Astrocyte of the cerebellum (primary cell): ENCODE measurements at regions not wholly inside any gene's neighbourhood (a gene's known extent, or its start where the extent isn't known, plus 50 kb on each side); places are given as distances from the start of the nearest gene placed in this dataset.

Experiments used
- DNase-seq: peaks from one replicate; pipeline ENCODE4 v3.0.0-alpha.2; 2011; ENCODE audit warnings: low read depth
- H3K4me3 ChIP-seq: 2 replicates; pipeline ENCODE4 v1.5.1; 2011; ENCODE audit warnings: mild to moderate bottlenecking, low read depth, low read length, moderate library complexity
- in situ Hi-C: cut with HindIII; loops from 2 replicates; pipeline ENCODE4 v1.10.0; 2017; ENCODE audit warnings: low sequenced_read_pairs
- TF ChIP-seq, protein P1 (sequence below): IDR thresholded peaks from 2 replicates; pipeline ENCODE4 v1.5.1; 2012; ENCODE audit warnings: low read length, low read depth, moderate library complexity, mild to moderate bottlenecking; ENCODE audit errors: missing control alignments

- in situ Hi-C loops = no loop called here
- no peak for DNase-seq
- TF ChIP-seq, protein P1, sequence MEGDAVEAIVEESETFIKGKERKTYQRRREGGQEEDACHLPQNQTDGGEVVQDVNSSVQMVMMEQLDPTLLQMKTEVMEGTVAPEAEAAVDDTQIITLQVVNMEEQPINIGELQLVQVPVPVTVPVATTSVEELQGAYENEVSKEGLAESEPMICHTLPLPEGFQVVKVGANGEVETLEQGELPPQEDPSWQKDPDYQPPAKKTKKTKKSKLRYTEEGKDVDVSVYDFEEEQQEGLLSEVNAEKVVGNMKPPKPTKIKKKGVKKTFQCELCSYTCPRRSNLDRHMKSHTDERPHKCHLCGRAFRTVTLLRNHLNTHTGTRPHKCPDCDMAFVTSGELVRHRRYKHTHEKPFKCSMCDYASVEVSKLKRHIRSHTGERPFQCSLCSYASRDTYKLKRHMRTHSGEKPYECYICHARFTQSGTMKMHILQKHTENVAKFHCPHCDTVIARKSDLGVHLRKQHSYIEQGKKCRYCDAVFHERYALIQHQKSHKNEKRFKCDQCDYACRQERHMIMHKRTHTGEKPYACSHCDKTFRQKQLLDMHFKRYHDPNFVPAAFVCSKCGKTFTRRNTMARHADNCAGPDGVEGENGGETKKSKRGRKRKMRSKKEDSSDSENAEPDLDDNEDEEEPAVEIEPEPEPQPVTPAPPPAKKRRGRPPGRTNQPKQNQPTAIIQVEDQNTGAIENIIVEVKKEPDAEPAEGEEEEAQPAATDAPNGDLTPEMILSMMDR = no peak
- H3K4me3 ChIP-seq = no peak overlapping the region
Measured at GRCh38 chr7:19405541-19405940, 260.3 kb upstream of the FERD3L start.

DNA sequence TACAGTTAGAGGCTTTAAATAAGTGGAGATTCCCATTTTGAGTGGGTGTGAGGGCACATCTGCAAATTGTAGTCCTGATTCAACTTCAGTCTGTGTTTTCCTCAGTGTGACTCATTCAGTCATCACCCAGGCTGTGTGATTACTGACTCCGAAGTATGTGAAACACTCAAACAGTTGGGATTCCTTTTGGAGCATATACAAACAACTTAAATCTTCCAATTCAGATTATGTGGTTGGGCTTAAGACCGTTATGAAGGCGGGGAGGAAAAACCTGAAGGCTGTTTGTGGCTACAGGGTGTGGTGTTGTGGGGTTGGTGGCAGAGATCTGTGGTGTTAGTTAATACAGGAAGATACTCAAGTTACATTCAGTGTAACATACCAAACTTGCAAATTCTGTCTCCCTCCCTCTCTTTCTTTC lies 259.7 kb upstream of the FERD3L start:
- in situ Hi-C loops = loop anchor here (5.0 kb wide), 1 partner anchor 52 kb away; no protein-coding TSS in a partner anchor
- TF ChIP-seq, protein P1 = no peak
- peak; percentile 97 for DNase-seq
- no peak overlapping the region for H3K4me3 ChIP-seq

DNA sequence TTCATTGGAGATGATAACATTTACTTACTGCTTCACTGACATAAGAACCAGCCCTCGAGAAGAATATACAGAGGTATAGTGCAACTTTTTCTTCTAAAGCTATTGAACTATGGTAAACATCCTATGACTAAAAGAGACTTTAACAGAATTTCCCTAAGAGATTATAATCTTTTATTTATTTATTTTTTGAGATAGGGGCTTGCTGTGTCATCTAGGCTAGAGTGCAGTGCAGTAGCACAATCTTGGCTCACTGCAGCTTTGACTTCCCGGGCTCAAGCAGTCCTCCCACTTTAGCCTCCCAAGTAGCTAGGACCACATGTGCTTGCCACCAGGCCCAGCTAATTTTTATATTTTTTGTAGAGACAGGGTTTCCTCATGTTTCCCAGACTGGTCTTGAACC lies 258.5 kb upstream of the FERD3L start:
- in situ Hi-C loops = loop anchor here (5.0 kb wide), 1 partner anchor 54 kb away; no protein-coding TSS in a partner anchor
- H3K4me3 ChIP-seq = no peak overlapping the region
- no peak for DNase-seq
- TF ChIP-seq, protein P1 = no peak

DNA sequence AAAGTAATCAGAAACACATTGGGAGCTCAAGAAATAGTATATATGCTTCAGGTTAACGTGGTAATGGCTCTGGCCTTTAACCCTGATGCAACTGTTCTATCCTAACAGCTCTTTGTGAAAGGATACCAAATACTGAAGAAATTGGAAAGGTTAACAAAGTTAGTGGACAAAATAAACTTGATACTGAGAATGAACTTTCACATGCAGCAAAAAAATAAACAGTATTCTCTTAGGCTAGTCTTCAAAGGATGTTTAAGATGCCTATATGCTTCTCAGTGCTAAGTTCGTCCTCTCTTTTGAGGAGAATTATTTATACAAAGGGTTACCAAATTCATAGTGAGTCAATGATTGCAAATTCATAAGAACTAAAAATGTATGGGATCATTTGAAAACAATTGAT lies 256.2 kb upstream of the FERD3L start:
- TF ChIP-seq, protein P1 = no peak
- in situ Hi-C loops = loop anchor here (5.0 kb wide), 1 partner anchor 56 kb away; no protein-coding TSS in a partner anchor
- DNase-seq = no peak
- H3K4me3 ChIP-seq = no peak overlapping the region

GRCh38 chr7:19400758-19401254 lies 255.6 kb upstream of the FERD3L start:
- DNase-seq = no peak
- no peak overlapping the region for H3K4me3 ChIP-seq
- in situ Hi-C loops = loop anchor here (5.0 kb wide), 1 partner anchor 56 kb away; no protein-coding TSS in a partner anchor
- TF ChIP-seq, protein P1 = no peak

DNA sequence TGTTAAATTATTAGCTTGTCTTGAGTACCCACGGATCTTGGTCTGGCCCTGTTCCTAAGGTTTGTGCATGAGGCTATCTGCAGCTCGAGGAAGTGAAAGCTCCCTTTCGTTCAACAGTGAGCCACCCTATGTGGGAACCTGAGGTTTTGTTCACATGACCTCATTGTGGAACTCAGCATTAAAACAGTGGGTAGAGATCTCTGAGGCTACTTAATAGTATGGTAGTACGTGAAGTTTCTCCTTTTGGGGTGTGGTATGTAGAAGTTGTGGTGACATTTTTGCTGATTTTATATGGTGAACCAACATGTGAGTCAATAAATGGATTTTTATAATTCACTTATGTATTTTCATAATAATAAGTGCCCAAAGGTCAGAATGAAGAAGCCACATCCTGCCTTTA lies 252.7 kb upstream of the FERD3L start:
- no peak overlapping the region for H3K4me3 ChIP-seq
- in situ Hi-C loops = no loop called here
- TF ChIP-seq, protein P1 = no peak
- no peak for DNase-seq
